Ramos (cell line): ENCODE measurements at regions not wholly inside any gene's neighbourhood (a gene's known extent, or its start where the extent isn't known, plus 50 kb on each side); places are given as distances from the start of the nearest gene placed in this dataset.
"Not testable (repeated sequence)": the region's sequence is repeated elsewhere in the genome, so short reads cannot be mapped to it uniquely, and the experiment has no call there.

Experiments used
- in situ Hi-C: fragments of 300-500 bp; cut with MboI; formaldehyde crosslinking; loops from one replicate; pipeline ENCODE4 v1.14.3; 2022; ENCODE audit warnings: low sequenced_read_pairs; ENCODE audit not compliant: unreplicated experiment

DNA sequence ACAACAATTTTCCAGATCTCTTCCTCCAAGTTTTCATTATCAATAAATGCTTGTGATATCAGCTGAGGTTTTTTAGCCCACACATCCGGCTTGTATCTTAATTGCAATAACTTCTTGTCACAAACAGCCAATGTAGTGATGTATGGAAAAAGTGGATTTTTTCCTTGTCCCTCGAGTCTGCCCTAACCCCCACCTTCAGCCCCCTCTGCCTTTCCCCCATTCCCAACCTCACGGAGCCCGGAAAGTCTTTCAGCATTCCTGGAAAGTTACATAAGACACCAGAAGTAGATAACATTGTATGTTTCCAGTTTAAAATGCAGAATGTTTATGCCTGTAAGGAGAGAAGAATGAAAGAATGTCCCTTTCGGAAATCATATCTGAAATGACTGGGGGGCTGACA is 179.2 kb upstream of the PHACTR1 start:
- in situ Hi-C loops = no loop called here

DNA sequence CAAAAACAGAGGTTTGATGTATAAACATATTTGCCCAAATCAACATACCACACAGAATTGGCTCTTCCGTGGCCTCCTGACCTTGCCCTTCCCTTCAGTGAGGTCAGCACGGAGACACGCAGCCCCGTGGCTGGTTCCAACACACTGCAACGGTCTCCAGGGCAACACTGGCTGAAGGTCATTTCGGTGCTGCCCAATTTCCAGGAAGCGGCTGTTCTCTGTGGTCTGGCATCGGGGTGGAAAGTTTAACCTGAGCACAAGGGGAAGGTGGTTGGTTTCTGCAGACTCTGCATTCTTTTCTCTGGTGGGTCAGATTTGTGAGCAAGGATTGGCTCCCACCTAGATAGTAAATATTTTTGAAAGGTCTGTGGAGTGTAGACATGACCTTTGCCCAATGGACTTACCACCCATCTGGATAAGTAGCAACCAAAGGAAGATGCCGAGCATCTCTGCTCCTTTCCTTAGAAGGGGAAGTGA is 177.6 kb upstream of the PHACTR1 start:
- in situ Hi-C loops = no loop called here

DNA sequence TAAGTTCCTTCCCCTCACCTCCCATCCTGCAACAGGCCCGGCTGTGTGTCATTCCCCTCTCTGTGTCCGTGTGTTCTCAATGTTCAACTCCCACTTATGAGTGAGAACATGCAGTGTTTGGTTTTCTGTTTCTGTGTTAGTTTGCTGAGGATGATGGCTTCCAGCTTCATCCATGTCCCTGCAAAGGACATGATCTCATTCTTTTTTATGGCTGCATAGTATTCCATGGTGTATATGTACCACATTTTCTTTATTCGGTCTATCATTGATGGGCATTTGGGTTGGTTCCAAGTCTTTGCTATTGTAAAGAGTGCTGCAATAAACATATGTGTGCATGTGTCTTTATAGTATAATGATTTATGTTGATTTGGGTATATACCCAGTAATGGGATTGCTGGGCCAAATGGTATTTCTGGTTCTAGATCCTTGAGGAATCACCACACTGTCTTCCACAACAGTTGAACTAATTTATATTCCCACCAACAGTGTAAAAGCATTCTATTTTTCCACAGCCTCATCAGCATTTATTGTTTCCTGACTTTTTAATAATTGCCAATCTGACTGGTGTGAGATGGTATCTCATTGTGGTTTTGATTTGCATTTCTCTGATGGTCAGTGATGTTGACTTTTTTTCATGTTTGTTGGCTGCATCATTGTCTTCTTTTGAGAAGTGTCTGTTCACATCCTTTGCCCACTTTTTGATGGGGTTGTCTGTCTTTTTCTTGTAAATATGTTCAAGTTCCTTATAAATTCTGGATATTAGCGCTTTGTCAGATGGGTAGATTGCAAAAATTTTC is 174.1 kb upstream of the PHACTR1 start:
- in situ Hi-C loops = not testable (repeated sequence)

DNA sequence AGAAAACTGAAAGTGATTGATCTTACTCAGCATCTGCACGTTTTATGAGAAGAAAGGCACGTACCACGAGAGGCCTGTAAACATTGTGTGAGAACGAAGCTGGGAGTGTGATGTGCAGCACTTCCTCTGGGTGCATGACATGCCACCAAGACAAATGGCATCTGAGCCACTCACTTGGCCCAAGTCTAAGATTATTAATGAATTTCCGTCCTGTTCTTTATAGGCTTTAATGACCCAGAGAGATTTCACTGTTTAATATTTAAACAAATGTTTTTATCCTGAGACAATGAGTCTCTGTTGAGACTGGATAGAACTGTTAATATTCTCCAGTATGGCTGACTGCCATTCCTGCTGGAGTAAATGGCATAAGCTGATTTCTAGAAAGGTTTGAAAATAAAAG is 172.6 kb upstream of the PHACTR1 start:
- in situ Hi-C loops = no loop called here

DNA sequence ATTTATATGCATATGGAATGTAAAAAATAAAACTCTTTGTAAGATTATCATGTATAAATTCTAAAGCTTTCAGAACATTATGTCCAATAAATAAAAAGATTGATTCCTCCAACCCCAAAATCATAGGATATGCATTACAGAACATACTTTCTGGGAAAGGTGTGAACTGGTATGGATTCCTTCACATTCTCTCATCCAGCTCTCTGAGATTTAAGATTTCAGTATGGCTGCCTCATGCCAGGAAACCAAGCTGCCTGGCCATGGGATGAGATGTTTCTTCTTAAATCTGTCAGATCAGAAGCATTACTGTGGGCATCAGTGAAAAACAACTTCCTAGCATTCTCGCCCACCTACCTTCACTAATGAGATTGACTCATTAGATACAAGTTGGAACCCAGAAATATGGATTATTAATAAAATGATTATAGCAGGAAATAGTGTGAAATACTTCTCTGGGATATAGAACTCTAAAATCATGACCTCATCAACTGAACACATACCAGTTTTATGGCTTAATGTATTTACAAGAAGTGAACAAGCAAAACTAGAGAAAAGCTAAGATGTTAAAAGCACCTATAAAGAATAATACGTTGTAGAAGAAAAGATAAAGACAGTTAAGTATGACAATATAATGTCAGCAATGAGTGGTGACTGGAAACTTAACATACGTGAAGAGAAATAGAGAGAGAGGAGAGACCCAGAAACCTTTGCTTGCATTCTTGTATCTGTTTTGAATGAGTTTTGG is 171.6 kb upstream of the PHACTR1 start:
- in situ Hi-C loops = no loop called here

DNA sequence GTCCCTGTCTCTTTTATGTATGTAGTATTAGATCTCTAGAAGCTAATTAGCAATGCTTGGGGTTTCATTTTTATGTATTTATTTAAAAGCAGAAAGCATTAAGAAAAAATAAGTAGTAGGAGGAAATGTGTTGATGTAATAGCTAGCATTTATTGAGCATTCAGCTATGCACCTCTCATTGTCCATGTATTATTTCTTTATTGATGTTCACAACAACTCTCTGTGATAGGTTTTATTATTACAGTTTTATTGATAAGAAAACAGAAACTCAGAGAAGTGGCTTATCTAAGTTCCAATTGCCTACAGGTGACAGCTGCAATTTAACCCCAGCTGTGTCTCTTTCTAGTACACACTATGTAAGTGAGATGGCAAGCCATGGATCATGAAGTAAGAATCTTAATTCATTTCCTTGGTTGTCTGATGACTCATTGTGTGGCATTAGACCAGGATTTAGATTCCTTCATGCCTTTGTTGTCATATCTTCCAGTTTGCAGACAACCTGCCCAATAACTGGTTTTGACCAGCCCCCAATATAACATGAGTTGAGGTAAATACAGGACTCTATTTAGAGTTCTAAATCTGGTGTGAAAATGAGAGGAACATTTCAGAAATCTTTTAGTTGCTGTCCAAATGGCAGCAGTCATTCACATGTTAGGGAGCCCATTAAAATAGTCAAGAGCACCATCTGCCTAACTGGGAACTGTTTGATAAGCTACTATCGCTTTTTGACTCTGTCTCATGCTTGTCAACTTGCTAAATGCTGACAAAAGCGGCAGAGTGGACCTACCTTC is 170.8 kb upstream of the PHACTR1 start:
- in situ Hi-C loops = no loop called here

DNA sequence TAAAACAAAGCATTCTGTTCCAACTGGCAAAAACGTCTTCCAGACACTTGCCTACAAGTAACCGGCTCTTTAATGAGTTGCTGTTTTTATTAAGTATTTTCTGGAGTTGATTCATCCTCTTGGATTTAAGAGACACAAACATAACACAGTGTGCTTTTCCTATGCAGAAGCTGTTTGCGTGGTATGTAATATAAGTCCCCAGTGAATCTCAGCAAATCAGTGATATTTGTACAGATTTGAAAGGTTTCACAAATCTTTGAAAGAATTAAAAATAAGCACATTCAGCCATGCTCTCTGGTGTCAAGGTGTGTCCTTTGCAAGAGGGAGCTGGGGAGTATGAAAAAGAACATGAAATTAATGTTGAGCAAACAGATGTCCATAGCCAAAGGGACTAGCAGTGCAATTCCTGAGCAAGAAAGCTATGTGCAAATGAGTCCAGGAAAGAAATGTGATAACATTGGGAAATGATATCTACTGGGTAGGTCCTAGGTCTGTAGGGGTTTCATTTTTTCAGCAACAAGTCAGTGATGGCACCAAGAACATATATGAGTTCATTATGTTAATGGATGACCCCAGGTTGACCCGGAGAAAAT is 170.1 kb upstream of the PHACTR1 start:
- in situ Hi-C loops = no loop called here

DNA sequence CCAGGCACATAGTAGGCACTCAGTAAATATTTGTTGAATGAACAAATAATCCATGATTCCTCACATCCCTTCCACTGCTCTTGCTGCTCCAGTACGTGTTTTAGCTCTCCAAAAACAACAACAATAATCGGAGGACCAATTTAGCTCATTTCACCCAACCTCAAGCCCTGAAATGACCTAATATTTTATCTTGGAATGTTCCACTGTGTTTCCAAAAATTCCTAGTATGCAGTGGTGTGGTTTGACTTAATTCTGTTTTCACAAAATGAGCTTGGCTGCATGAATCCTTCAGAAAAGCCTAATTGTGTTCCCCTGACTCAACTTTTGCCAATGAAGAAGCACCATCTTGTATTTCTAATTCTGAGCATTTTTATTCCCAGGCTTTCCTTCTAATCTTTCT is 168.0 kb upstream of the PHACTR1 start:
- in situ Hi-C loops = no loop called here

DNA sequence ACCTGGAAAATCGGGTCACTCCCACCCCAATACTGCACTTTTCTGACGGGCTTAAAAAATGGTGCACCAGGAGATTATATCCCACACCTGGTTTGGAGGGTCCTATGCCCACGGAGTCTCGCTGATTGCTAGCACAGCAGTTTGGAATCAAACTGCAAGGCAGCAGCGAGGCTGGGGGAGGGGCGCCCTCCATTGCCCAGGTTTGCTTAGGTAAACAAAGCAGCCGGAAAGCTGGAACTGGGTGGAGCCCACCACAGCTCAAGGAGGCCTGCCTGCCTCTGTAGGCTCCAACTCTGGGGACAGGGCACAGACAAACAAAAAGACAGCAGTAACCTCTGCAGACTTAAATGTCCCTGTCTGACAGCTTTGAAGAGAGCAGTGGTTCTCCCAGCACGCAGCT is 167.1 kb upstream of the PHACTR1 start:
- in situ Hi-C loops = not testable (repeated sequence)

DNA sequence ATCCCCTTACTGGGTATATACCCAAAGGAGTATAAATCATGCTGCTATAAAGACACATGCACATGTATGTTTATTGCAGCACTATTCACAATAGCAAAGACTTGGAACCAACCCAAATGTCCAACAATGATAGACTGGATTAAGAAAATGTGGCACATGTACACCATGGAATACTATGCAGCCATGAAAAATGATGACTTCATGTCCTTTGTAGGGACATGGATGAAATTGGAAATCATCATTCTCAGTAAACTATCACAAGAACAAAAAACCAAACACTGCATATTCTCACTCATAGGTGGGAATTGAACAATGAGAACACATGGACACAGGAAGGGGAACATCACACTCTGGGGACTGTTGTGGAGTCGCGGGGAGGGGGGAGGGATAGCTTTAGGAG is 161.7 kb upstream of the PHACTR1 start:
- in situ Hi-C loops = not testable (repeated sequence)

DNA sequence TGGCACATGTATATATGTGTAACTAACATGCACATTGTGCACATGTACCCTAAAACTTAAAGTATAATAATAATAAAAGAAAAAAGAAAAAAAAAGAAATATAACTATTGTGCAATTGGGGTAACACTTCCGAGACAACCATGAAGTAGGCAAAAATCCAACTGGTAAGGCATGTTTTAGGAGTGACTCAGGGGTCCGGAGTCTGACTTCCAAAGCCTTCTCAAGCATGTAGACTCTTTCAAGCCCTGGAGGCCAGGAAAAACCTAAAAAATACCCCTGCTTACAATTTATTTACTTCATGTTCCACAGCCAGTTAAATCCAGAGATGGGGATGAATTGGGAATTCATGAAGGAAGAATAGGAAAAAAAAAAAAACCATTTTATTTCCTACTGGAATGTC is 161.3 kb upstream of the PHACTR1 start:
- in situ Hi-C loops = no loop called here

DNA sequence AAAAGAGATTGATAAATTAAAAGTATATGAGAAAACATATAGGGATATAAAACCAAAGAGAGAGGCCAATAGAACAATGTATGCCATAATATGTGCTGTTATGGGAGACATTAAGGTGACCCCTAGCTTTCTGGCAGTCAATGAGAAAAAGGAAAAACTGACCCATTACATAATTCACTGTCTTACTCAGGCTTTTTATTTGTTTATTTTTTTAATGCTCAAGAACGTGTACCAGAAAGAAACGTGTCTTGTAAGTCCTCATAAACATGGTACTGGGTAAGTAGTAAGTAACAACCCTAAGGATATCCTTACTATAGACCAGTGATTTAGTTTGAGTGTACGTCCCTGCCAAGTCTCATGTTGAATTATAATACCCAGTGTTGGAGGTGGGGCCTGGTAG is 160.8 kb upstream of the PHACTR1 start:
- in situ Hi-C loops = no loop called here

DNA sequence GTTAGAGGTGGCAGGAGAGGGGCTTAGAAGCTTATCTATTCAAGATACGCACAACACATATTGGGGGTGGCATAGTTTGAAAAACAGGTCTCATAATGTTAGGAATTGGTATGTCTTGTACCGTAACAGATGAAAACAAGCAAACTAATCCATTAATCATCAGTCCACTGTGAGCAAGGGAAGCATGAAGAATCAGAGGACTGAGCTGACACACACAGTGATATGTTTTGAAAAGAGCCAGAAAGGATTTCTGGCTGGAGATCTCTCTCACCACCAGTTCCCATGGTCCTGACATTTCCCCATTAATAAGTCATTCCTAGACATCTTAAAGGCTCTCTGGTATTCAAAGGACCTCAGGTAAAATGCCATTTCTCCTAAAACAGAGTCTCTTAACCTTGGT is 158.8 kb upstream of the PHACTR1 start:
- in situ Hi-C loops = no loop called here

DNA sequence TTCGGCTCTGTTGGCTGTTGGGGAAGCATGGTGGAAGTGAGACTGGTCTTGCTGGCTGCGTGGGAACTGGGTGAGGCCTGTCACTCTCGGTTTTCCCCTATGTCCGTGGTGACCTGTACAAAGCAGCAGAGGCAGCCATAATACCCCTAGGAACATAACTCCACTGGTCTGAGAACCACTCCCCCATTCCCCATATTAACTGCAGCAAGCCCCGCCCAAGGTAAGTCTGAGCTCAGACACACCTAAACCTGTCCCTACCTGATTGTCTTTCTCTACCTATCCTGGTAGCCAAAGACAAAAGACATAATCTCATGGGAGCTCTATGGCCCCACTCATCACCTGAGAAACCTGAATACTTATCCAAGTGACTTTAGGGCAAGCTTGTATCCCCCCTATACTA is 156.3 kb upstream of the PHACTR1 start:
- in situ Hi-C loops = no loop called here

DNA sequence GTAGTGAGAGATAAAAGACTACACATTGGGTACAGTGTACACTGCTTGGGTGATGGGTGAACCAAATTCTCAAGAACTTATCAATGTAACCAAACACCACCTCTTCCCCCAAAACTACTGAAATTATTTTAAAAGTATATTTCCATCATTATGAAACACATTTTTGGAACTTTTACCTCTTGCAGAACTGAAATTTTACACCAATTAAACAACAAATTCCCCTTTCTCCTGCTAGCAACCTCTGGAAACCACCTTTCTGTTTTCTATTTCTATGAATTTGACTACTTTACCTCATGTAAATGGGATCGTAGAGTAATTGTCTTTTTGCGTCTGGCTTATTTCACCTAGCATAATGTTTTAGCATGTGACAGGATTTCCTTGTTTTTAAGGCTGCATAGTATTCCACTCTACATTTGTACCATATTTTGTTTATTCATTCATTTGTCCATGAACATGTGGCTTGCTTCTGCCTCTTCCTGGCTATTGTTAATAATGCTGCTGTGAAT is 149.9 kb upstream of the PHACTR1 start:
- in situ Hi-C loops = no loop called here

DNA sequence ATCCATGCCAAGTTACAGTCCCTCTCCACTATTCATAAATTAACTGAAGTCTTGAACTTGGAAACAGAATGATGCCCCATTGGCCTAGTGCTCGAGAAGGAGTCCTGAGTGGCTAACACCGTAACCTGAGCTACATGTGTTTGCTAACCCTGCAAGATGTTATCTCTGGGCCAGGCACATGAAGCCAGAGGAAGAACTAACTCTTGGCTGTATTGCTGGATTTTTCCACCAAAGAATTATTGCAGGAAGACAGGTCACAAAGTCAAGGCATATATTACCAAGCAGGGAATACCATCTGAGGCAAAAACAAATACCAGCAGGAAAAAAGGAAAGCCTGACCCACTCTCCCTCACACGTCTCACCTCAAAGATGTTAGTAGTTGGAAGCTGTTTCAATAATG is 148.9 kb upstream of the PHACTR1 start:
- in situ Hi-C loops = no loop called here

DNA sequence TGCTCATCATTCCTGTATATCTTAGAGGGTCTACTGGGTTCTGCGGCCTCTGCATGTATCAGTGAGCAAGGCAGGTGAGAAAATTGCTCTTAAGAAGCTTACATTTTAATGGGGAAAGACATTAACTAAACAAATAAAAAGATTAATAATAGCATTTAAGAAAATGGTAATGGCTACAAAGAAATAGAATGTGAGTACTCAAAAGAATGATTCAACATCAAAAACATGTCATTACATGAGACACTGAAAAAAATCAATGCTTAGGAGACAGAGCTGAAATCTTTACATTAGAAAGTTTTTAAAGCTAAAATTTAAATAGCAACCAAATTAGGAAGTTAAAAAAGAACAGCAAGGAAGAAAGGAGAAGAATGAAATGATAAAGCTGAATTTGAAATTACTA is 146.9 kb upstream of the PHACTR1 start:
- in situ Hi-C loops = no loop called here

DNA sequence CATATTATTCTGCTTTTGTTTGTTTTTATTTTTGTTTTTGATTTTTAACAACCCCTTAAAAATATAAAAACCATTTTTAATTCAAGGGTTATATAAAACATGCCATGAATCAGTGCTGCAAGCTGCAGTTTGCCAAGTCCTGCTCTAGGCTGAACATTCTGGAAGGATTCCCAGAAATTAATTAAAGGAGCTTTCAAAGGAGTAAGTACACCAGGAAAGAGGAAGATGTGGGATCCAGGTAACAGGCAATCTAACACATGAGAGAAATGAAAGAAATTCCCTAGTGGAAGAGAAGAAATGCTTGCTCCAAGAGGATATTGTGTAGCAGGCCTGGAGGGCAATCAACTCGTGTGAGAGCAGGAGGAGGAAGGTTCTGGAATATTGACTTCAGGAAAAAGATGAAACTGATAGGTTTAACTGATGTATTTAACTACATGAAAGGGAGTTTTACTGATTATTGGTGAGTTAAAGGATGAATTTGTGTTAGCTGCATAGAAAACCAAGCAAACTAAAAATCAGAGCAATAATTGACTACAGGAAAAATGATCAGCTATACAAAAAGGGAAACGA is 146.0 kb upstream of the PHACTR1 start:
- in situ Hi-C loops = no loop called here

DNA sequence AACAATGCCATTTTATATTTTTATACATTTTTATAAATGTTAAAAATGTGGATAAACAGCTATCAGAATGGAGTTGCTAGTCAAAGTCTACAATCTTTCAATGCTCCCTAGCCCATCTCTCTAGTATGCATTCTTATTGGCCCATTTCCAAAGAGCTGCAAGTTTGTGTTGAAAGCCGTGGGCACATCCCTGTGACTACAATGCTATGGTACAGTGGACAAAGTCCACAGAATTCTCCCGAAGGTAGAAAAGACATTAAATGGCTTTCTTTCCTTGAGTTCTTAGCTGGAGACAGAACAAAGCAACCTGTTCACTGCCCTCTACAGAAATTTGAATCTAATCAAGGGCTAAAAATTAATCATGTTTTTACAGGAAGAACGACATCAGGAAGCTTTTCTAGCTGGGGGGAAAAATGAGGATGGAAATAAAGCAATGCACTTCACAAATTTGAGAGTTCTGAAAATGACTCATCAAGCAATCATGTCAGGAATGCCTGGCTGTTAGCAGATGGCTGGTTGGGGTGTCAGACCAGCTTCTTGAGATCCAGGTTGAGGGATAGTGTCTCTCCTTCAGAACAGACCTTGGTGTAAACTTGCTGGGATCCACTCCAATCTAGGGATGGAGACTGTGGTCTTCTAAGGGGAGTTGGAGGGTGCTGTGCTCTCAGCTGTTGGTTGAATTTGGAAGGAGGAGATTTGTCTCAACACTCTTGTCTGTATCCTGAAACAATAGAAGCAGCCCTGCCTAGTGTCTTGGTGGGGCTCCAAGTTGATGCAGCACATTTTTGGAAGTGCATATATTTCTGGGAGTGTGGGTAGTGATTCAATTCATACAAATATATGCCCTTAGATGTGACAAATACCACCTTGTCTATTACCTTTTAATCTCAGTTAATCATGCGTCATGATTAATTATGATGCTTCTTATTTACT is 143.4 kb upstream of the PHACTR1 start:
- in situ Hi-C loops = no loop called here
